HEK293 (cell line): ENCODE measurements at regions not wholly inside any gene's neighbourhood (a gene's known extent, or its start where the extent isn't known, plus 50 kb on each side); places are given as distances from the start of the nearest gene placed in this dataset.

Source experiments
- CTCF ChIA-PET: fragments of 350-600 bp; formaldehyde crosslinking; extraction: SDS; loops from one replicate; lab custom pipeline; 2021; ENCODE audit warnings: antibody characterized with exemption; lab: Yijun Ruan, JAX
- POLR2A ChIA-PET: fragments of 300-600 bp; formaldehyde crosslinking; extraction: SDS; loops from one replicate; lab custom pipeline; 2020; ENCODE audit warnings: antibody characterized with exemption, inconsistent platforms; lab: Yijun Ruan, JAX
- H3K27ac ChIP-seq: fragments of 200-500 bp; sonication (Bioruptor generic); 2 replicates; pipeline ENCODE4 v1.5.1; 2014; ENCODE audit warnings: low read depth, low read length, control low read depth, inconsistent platforms; ENCODE audit errors: extremely low read depth
- H3K36me3 ChIP-seq, 2 experiments: fragments of 200-500 bp in 1 of 2; sonication (Bioruptor generic) in 1 of 2; 1 replicate in 1 of 2; 2 replicates in 1 of 2; pipeline ENCODE4 v1.5.1; 2014 to 2017; ENCODE audit warnings: inconsistent platforms in 2 of 2, low read length in 2 of 2; ENCODE audit not compliant: control insufficient read depth in 2 of 2, insufficient read depth in 1 of 2
- H3K4me1 ChIP-seq: fragments of 200-500 bp; sonication (Bioruptor generic); 2 replicates; pipeline ENCODE4 v1.5.1; 2014; ENCODE audit warnings: mild to moderate bottlenecking, low read length, inconsistent platforms; ENCODE audit not compliant: control insufficient read depth, insufficient read depth
- H3K4me3 ChIP-seq: 2 replicates; pipeline ENCODE4 v1.5.1; 2011; ENCODE audit warnings: low read depth, mild to moderate bottlenecking, control low read depth, low read length, moderate library complexity
- H3K9me3 ChIP-seq: fragments of 200-500 bp; sonication (Bioruptor generic); 2 replicates; pipeline ENCODE4 v1.5.1; 2014; ENCODE audit warnings: low read depth, low read length, inconsistent platforms; ENCODE audit not compliant: control insufficient read depth, insufficient read depth
- GFI1B ChIP-seq: fragments of 450-650 bp; formaldehyde crosslinking; IDR thresholded peaks from 2 replicates; pipeline ENCODE4 v1.5.1; 2016; ENCODE audit warnings: missing biosample characterization, missing genetic modification characterization
- GLIS2 ChIP-seq: fragments of 450-650 bp; formaldehyde crosslinking; IDR thresholded peaks from 2 replicates; pipeline ENCODE4 v1.5.1; 2016; ENCODE audit warnings: missing biosample characterization, missing genetic modification characterization
- IKZF3 ChIP-seq: fragments of 450-650 bp; IDR thresholded peaks from 2 replicates; pipeline ENCODE4 v1.5.0; 2018; ENCODE audit warnings: missing biosample characterization, mild to moderate bottlenecking, missing genetic modification characterization, moderate library complexity
- KLF16 ChIP-seq: fragments of 450-650 bp; formaldehyde crosslinking; IDR thresholded peaks from 2 replicates; pipeline ENCODE4 v1.5.1; 2017; ENCODE audit warnings: missing biosample characterization, missing genetic modification characterization
- KLF17 ChIP-seq: fragments of 450-650 bp; formaldehyde crosslinking; IDR thresholded peaks from 2 replicates; pipeline ENCODE4 v1.5.1; 2016; ENCODE audit warnings: missing biosample characterization, missing genetic modification characterization
- KLF7 ChIP-seq: fragments of 450-650 bp; formaldehyde crosslinking; IDR thresholded peaks from 2 replicates; pipeline ENCODE4 v1.5.1; 2016; ENCODE audit warnings: missing biosample characterization, missing genetic modification characterization, borderline replicate concordance
- MEIS1 ChIP-seq: sonication (generic); formaldehyde crosslinking; IDR thresholded peaks from 2 replicates; pipeline ENCODE4 v1.8.1; 2022; ENCODE audit warnings: missing genetic modification reagents, mild to moderate bottlenecking, borderline replicate concordance
- PRDM1 ChIP-seq: fragments of 450-650 bp; formaldehyde crosslinking; IDR thresholded peaks from 2 replicates; pipeline ENCODE4; 2016; ENCODE audit warnings: missing biosample characterization, missing genetic modification characterization
- REST ChIP-seq: fragments of 450-650 bp; formaldehyde crosslinking; IDR thresholded peaks from 2 replicates; pipeline ENCODE4 v1.5.1; 2016; ENCODE audit warnings: missing biosample characterization, missing genetic modification characterization
- SP3 ChIP-seq: fragments of 450-650 bp; formaldehyde crosslinking; IDR thresholded peaks from 2 replicates; pipeline ENCODE4 v1.5.1; 2016; ENCODE audit warnings: missing biosample characterization, missing genetic modification characterization
- ZEB2 ChIP-seq: fragments of 450-650 bp; formaldehyde crosslinking; IDR thresholded peaks from 2 replicates; pipeline ENCODE4 v1.5.1; 2016; ENCODE audit warnings: missing biosample characterization, missing genetic modification characterization
- ZFHX2 ChIP-seq: fragments of 450-650 bp; formaldehyde crosslinking; conservative IDR thresholded peaks from 2 replicates; pipeline ENCODE4 v1.5.1; 2016; ENCODE audit warnings: missing biosample characterization, missing genetic modification characterization
- ZNF140 ChIP-seq: fragments of 450-650 bp; formaldehyde crosslinking; IDR thresholded peaks from 2 replicates; pipeline ENCODE4 v1.5.1; 2016; ENCODE audit warnings: missing biosample characterization, missing genetic modification characterization
- ZNF175 ChIP-seq: fragments of 450-650 bp; formaldehyde crosslinking; IDR thresholded peaks from 2 replicates; pipeline ENCODE4 v1.5.1; 2016; ENCODE audit warnings: missing biosample characterization, missing genetic modification characterization
- ZNF19 ChIP-seq: fragments of 450-650 bp; formaldehyde crosslinking; IDR thresholded peaks from 2 replicates; pipeline ENCODE4; 2016; ENCODE audit warnings: missing biosample characterization, missing genetic modification characterization, low read depth
- ZNF211 ChIP-seq: fragments of 450-650 bp; formaldehyde crosslinking; IDR thresholded peaks from 2 replicates; pipeline ENCODE4 v1.5.1; 2016; ENCODE audit warnings: low read depth, missing biosample characterization, missing genetic modification characterization
- ZNF366 ChIP-seq: fragments of 450-650 bp; formaldehyde crosslinking; conservative IDR thresholded peaks from 2 replicates; pipeline ENCODE4 v1.5.1; 2016; ENCODE audit warnings: missing biosample characterization, missing genetic modification characterization
- ZNF510 ChIP-seq: fragments of 450-650 bp; formaldehyde crosslinking; IDR thresholded peaks from 2 replicates; pipeline ENCODE4 v1.5.1; 2018; ENCODE audit warnings: mild to moderate bottlenecking, missing genetic modification characterization, missing biosample characterization; ENCODE audit not compliant: insufficient replicate concordance
- ZNF544 ChIP-seq: fragments of 450-650 bp; formaldehyde crosslinking; IDR thresholded peaks from 2 replicates; pipeline ENCODE4 v1.5.0; 2017; ENCODE audit warnings: missing biosample characterization, missing genetic modification characterization
- ZNF548 ChIP-seq: fragments of 450-650 bp; formaldehyde crosslinking; IDR thresholded peaks from 2 replicates; pipeline ENCODE4 v1.5.1; 2016; ENCODE audit warnings: missing biosample characterization, missing genetic modification characterization
- ZNF571 ChIP-seq: fragments of 450-650 bp; formaldehyde crosslinking; IDR thresholded peaks from 2 replicates; pipeline ENCODE4 v1.5.0; 2017; ENCODE audit warnings: missing biosample characterization, missing genetic modification characterization
- ZNF585B ChIP-seq: fragments of 450-650 bp; formaldehyde crosslinking; IDR thresholded peaks from 2 replicates; pipeline ENCODE4 v1.5.1; 2016; ENCODE audit warnings: missing biosample characterization, missing genetic modification characterization
- ZNF692 ChIP-seq: fragments of 450-650 bp; formaldehyde crosslinking; IDR thresholded peaks from 2 replicates; pipeline ENCODE4 v1.5.1; 2016; ENCODE audit warnings: missing biosample characterization, missing genetic modification characterization
- TF ChIP-seq, protein P1 (sequence below): fragments of 450-650 bp; formaldehyde crosslinking; IDR thresholded peaks from 2 replicates; pipeline ENCODE4 v1.5.1; 2016; ENCODE audit warnings: missing biosample characterization, missing genetic modification characterization, borderline replicate concordance
- TF ChIP-seq, protein P2 (sequence below): fragments of 450-650 bp; formaldehyde crosslinking; IDR thresholded peaks from 2 replicates; pipeline ENCODE4 v1.5.1; 2016; ENCODE audit warnings: missing biosample characterization, missing genetic modification characterization

DNA sequence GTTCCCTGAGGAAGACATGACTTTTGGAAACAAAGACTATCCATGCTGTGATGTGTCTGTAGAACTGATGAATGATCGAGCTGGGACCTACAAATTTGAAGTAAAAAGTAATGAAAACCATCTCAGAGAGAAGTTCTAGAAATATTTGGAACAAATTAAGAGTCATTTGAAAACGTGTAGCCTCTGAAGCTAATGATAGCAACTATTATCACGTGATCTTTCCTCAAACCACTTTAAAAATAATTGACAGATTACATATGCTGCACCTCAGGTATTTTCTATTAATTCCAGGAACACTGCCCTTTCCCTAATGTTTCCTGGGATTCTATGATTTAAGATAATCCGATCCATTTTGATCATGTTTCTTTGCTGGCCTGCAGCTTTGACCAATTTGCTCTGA lies 990.3 kb downstream of the CDH8 start:
- TF ChIP-seq ZNF175 (tag by site-specific recombination) (no peak), MEIS1 (no peak), KLF7 (tag by site-specific recombination) (no peak), ZNF585B (tag by site-specific recombination) (no peak), ZNF211 (tag by site-specific recombination) (no peak), PRDM1 (tag by site-specific recombination) (no peak), SP3 (no peak), IKZF3 (tag by site-specific recombination) (no peak), ZNF548 (tag by site-specific recombination) (no peak), KLF16 (no peak), ZNF544 (tag by site-specific recombination) (no peak), ZNF692 (tag by site-specific recombination) (no peak), ZFHX2 (tag by site-specific recombination) (no peak), GLIS2 (tag by site-specific recombination) (no peak)
- TF ChIP-seq, protein P1, sequence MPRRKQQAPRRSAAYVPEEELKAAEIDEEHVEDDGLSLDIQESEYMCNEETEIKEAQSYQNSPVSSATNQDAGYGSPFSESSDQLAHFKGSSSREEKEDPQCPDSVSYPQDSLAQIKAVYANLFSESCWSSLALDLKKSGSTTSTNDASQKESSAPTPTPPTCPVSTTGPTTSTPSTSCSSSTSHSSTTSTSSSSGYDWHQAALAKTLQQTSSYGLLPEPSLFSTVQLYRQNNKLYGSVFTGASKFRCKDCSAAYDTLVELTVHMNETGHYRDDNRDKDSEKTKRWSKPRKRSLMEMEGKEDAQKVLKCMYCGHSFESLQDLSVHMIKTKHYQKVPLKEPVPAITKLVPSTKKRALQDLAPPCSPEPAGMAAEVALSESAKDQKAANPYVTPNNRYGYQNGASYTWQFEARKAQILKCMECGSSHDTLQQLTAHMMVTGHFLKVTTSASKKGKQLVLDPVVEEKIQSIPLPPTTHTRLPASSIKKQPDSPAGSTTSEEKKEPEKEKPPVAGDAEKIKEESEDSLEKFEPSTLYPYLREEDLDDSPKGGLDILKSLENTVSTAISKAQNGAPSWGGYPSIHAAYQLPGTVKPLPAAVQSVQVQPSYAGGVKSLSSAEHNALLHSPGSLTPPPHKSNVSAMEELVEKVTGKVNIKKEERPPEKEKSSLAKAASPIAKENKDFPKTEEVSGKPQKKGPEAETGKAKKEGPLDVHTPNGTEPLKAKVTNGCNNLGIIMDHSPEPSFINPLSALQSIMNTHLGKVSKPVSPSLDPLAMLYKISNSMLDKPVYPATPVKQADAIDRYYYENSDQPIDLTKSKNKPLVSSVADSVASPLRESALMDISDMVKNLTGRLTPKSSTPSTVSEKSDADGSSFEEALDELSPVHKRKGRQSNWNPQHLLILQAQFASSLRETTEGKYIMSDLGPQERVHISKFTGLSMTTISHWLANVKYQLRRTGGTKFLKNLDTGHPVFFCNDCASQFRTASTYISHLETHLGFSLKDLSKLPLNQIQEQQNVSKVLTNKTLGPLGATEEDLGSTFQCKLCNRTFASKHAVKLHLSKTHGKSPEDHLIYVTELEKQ (tag by site-specific recombination), result no peak
- TF ChIP-seq, protein P2, sequence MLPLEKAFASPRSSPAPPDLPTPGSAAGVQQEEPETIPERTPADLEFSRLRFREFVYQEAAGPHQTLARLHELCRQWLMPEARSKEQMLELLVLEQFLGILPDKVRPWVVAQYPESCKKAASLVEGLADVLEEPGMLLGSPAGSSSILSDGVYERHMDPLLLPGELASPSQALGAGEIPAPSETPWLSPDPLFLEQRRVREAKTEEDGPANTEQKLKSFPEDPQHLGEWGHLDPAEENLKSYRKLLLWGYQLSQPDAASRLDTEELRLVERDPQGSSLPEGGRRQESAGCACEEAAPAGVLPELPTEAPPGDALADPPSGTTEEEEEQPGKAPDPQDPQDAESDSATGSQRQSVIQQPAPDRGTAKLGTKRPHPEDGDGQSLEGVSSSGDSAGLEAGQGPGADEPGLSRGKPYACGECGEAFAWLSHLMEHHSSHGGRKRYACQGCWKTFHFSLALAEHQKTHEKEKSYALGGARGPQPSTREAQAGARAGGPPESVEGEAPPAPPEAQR (tag by site-specific recombination), result no peak
- H3K36me3 ChIP-seq, result no peaks in the 10 kb centered on the region
- H3K27ac ChIP-seq, result no peak overlapping the region
- H3K9me3 ChIP-seq, result no peaks in the 10 kb centered on the region
- ChIA-PET POLR2A (no interaction called here), CTCF (no interaction called here)
- H3K4me1 ChIP-seq, result no peaks in the 10 kb centered on the region
- no peak overlapping the region for H3K4me3 ChIP-seq

GRCh38 chr16:61042737-61043136 lies 993.5 kb downstream of the CDH8 start:
- H3K4me1 ChIP-seq, result no peaks in the 10 kb centered on the region
- no peak overlapping the region for H3K27ac ChIP-seq
- H3K9me3 ChIP-seq, result no peaks in the 10 kb centered on the region
- no peaks in the 10 kb centered on the region for H3K36me3 ChIP-seq
- H3K4me3 ChIP-seq, result no peak overlapping the region
- ChIA-PET CTCF (no interaction called here), POLR2A (no interaction called here)
- TF ChIP-seq ZNF366 (tag by site-specific recombination) (no peak), ZNF510 (tag by site-specific recombination) (no peak), REST (tag by site-specific recombination) (peak; percentile 76), ZNF140 (tag by site-specific recombination) (no peak), KLF17 (tag by site-specific recombination) (no peak), ZNF19 (tag by site-specific recombination) (no peak), GFI1B (tag by site-specific recombination) (no peak), ZNF571 (tag by site-specific recombination) (no peak), ZEB2 (tag by site-specific recombination) (no peak)
